ENCODE measurements at regions not wholly inside any gene's neighbourhood (a gene's known extent, or its start where the extent isn't known, plus 50 kb on each side); places are given as distances from the start of the nearest gene placed in this dataset.

- Mint-ChIP-seq H3K27me3 (ENCODE audit: low read depth) (no peaks in the 10 kb centered on the region), H3K27ac (no peak overlapping the region), H3K4me3 (no peak overlapping the region), H3K9me3 (ENCODE audit: insufficient read depth) (no peaks in the 10 kb centered on the region), H3K36me3 (ENCODE audit: low read depth) (no peaks in the 10 kb centered on the region), H3K4me1 (ENCODE audit: low read depth) (no peaks in the 10 kb centered on the region)
- DNase-seq (no peak), ATAC-seq (no peak)
- ChIA-PET POLR2A (no interaction called here), CTCF (no interaction called here)
These were observed 255.8 kb upstream of the DACH1 start for GRCh38 chr13:72122661-72123255.

GRCh38 chr13:72121466-72121865, 254.5 kb upstream of the DACH1 start:
- ChIA-PET CTCF (no interaction called here), POLR2A (no interaction called here)
- H3K9me3 Mint-ChIP-seq (ENCODE audit: insufficient read depth): no peaks in the 10 kb centered on the region
- H3K27me3 Mint-ChIP-seq (ENCODE audit: low read depth): no peaks in the 10 kb centered on the region
- no peaks in the 10 kb centered on the region for H3K4me1 Mint-ChIP-seq (ENCODE audit: low read depth)
- H3K27ac Mint-ChIP-seq: no peak overlapping the region
- DNase-seq (no peak), ATAC-seq (no peak)
- H3K4me3 Mint-ChIP-seq: no peak overlapping the region
- H3K36me3 Mint-ChIP-seq (ENCODE audit: low read depth): no peaks in the 10 kb centered on the region

DNA sequence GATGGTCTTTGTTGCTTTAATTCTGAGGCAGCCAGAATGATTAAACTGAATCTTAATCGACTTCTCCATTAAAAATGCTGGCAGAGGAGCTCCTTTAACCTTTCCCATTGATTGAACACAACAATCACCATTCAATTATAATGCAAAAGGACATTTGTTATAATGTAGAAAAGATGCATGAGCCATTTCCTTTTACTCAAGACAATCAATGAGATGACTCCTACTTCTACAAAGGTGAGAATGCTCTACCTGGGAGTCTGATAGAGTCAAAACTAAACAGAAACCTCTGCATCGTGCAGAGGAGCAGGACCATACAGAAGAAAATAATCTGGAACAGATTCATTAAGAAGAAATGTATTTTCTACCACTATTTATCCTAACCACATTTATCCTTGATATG, 253.6 kb upstream of the DACH1 start:
- H3K27ac Mint-ChIP-seq: no peak overlapping the region
- H3K36me3 Mint-ChIP-seq (ENCODE audit: low read depth): no peaks in the 10 kb centered on the region
- H3K4me3 Mint-ChIP-seq: no peak overlapping the region
- no peaks in the 10 kb centered on the region for H3K9me3 Mint-ChIP-seq (ENCODE audit: insufficient read depth)
- ChIA-PET CTCF (no interaction called here), POLR2A (no interaction called here)
- no peak for DNase-seq
- no peaks in the 10 kb centered on the region for H3K27me3 Mint-ChIP-seq (ENCODE audit: low read depth)
- no peaks in the 10 kb centered on the region for H3K4me1 Mint-ChIP-seq (ENCODE audit: low read depth)
- no peak for ATAC-seq

DNA sequence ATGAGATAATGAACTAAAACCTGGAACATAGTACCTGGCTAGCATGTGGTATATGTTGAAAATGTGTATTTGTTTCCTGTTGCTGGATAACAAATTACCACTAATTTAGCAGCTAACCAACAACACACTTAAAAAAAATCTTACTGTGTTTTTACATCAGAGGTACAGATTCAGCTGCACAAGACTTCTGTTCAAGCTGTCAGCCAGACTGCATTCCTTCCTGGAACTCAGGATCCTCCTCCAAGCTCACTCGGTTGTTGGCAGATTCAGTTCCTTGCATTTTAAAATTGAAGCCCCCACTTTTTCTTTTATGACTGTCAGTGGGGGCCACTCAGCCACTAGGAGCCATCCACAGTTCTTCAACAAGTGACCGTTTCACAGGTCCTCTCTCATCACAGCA, 246.9 kb upstream of the DACH1 start:
- POLR2A ChIA-PET: no interaction called here
- Mint-ChIP-seq H3K4me3 (no peak overlapping the region), H3K27me3 (ENCODE audit: low read depth) (no peaks in the 10 kb centered on the region), H3K9me3 (ENCODE audit: insufficient read depth) (no peaks in the 10 kb centered on the region), H3K36me3 (ENCODE audit: low read depth) (no peaks in the 10 kb centered on the region), H3K4me1 (ENCODE audit: low read depth) (no peaks in the 10 kb centered on the region), H3K27ac (no peak overlapping the region)
- DNase-seq (no peak), ATAC-seq (no peak)
- CTCF ChIA-PET: no interaction called here

GRCh38 chr13:72113076-72113475, 246.1 kb upstream of the DACH1 start:
- DNase-seq (no peak), ATAC-seq (no peak)
- Mint-ChIP-seq H3K36me3 (ENCODE audit: low read depth) (no peaks in the 10 kb centered on the region), H3K27ac (no peak overlapping the region), H3K4me3 (no peak overlapping the region), H3K4me1 (ENCODE audit: low read depth) (no peaks in the 10 kb centered on the region), H3K9me3 (ENCODE audit: insufficient read depth) (no peaks in the 10 kb centered on the region), H3K27me3 (ENCODE audit: low read depth) (no peaks in the 10 kb centered on the region)
- ChIA-PET POLR2A (no interaction called here), CTCF (no interaction called here)

GRCh38 chr13:72112216-72112615, 245.2 kb upstream of the DACH1 start:
- no peak overlapping the region for H3K27ac Mint-ChIP-seq
- CTCF ChIA-PET: no interaction called here
- H3K27me3 Mint-ChIP-seq (ENCODE audit: low read depth): no peaks in the 10 kb centered on the region
- no peaks in the 10 kb centered on the region for H3K36me3 Mint-ChIP-seq (ENCODE audit: low read depth)
- H3K4me3 Mint-ChIP-seq: no peak overlapping the region
- DNase-seq (no peak), ATAC-seq (no peak)
- POLR2A ChIA-PET: no interaction called here
- no peaks in the 10 kb centered on the region for H3K9me3 Mint-ChIP-seq (ENCODE audit: insufficient read depth)
- no peaks in the 10 kb centered on the region for H3K4me1 Mint-ChIP-seq (ENCODE audit: low read depth)

- Mint-ChIP-seq H3K27ac (no peak overlapping the region), H3K27me3 (ENCODE audit: low read depth) (no peaks in the 10 kb centered on the region), H3K36me3 (ENCODE audit: low read depth) (no peaks in the 10 kb centered on the region), H3K4me3 (no peak overlapping the region), H3K4me1 (ENCODE audit: low read depth) (no peaks in the 10 kb centered on the region), H3K9me3 (ENCODE audit: insufficient read depth) (peaks cover 4% of the 10 kb centered on the region)
- no peak for ATAC-seq
- ChIA-PET POLR2A (no interaction called here), CTCF (no interaction called here)
- DNase-seq: no peak
These were observed 242.9 kb upstream of the DACH1 start for GRCh38 chr13:72109863-72110262.

DNA sequence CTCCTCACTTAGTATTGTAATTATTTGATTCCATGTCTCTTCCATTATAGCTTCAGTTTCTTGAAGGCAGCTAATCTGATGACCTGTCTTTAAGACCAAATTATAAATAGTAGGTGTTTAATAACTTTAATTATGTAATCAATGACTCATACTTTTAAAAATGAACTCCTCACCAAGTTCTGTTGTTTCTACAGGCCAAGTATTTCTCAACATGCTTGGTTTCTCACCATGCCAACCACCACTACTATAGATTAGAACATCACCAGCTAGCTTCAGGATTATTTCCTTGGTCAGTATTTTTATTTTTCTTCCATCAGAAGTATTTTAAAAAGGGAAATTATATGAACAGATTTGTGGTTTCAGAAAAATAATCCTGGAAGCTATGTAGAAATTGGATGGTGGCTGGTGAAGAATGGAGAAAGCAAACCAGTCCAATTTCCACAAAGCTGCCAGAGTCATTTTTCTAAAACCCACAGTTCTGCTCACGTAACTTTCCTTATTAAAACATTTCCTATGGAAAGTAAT, 237.7 kb upstream of the DACH1 start:
- H3K9me3 Mint-ChIP-seq (ENCODE audit: insufficient read depth): peaks cover 4% of the 10 kb centered on the region
- H3K27me3 Mint-ChIP-seq (ENCODE audit: low read depth): no peaks in the 10 kb centered on the region
- ChIA-PET POLR2A (no interaction called here), CTCF (no interaction called here)
- H3K27ac Mint-ChIP-seq: no peak overlapping the region
- H3K4me1 Mint-ChIP-seq (ENCODE audit: low read depth): no peaks in the 10 kb centered on the region
- DNase-seq: no peak
- H3K4me3 Mint-ChIP-seq: no peak overlapping the region
- H3K36me3 Mint-ChIP-seq (ENCODE audit: low read depth): no peaks in the 10 kb centered on the region
- no peak for ATAC-seq

DNA sequence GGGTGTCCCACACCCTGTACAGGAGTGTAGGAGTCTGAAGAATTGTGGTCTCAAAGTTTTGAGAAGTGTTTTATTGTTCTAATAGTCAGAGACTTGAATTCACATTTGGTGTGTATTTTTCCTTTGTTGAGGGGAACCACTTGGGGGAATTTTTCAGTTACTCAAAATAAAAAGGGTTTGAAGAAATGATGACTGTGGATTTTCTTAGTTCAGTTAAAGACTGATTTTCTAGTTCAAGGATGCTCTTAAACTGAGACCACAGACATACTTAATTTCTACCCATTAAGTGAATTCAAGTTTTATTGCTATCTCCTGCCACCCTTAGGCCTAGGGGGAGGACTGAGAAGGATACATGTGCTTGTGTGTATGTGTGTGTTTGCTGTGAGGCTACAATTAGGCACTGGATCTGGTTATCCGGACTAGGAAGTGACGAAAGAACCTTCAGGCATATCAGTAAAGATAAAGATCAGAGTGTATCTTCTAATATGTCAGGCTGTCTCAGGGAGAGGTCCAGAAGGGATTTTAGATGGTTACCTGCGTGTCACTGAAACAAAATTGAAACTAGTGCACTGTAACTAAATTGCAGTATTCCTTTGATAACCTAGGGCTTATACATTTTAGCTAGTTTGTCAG, 234.9 kb upstream of the DACH1 start:
- Mint-ChIP-seq H3K4me1 (ENCODE audit: low read depth) (no peaks in the 10 kb centered on the region), H3K4me3 (no peak overlapping the region), H3K36me3 (ENCODE audit: low read depth) (no peaks in the 10 kb centered on the region), H3K27ac (no peak overlapping the region), H3K9me3 (ENCODE audit: insufficient read depth) (peaks cover 4% of the 10 kb centered on the region), H3K27me3 (ENCODE audit: low read depth) (no peaks in the 10 kb centered on the region)
- no peak for ATAC-seq
- POLR2A ChIA-PET: no interaction called here
- CTCF ChIA-PET: no interaction called here
- DNase-seq: no peak

- POLR2A ChIA-PET: no interaction called here
- DNase-seq (no peak), ATAC-seq (no peak)
- CTCF ChIA-PET: no interaction called here
- Mint-ChIP-seq H3K27me3 (ENCODE audit: low read depth) (no peaks in the 10 kb centered on the region), H3K9me3 (ENCODE audit: insufficient read depth) (no peaks in the 10 kb centered on the region), H3K27ac (no peak overlapping the region), H3K4me1 (ENCODE audit: low read depth) (no peaks in the 10 kb centered on the region), H3K4me3 (no peak overlapping the region), H3K36me3 (ENCODE audit: low read depth) (no peaks in the 10 kb centered on the region)
These were observed 233.3 kb upstream of the DACH1 start for GRCh38 chr13:72100339-72100738.

DNA sequence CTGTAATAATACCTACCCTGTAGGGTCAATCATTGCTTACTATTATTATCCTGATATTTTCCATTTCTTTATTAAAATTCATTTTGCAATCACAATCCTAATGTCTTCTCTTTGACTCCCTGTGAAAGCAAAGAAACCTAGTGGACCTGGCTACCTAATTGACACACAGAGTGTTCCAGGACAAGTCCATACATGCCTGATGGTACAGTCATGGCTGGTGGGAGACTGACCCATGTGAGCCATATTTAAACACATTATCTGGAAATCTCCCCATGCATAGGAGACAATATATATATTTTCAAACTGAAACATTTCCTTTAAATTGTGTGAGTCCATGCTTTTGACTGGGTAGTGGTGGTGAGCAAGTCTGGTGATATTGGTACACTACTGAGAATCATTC, 230.6 kb upstream of the DACH1 start:
- no peak overlapping the region for H3K27ac Mint-ChIP-seq
- POLR2A ChIA-PET: no interaction called here
- no peaks in the 10 kb centered on the region for H3K27me3 Mint-ChIP-seq (ENCODE audit: low read depth)
- ATAC-seq: no peak
- CTCF ChIA-PET: no interaction called here
- no peak overlapping the region for H3K4me3 Mint-ChIP-seq
- no peak for DNase-seq
- H3K9me3 Mint-ChIP-seq (ENCODE audit: insufficient read depth): no peaks in the 10 kb centered on the region
- no peaks in the 10 kb centered on the region for H3K36me3 Mint-ChIP-seq (ENCODE audit: low read depth)
- no peaks in the 10 kb centered on the region for H3K4me1 Mint-ChIP-seq (ENCODE audit: low read depth)

- ATAC-seq: no peak
- H3K27me3 Mint-ChIP-seq (ENCODE audit: low read depth): no peaks in the 10 kb centered on the region
- ChIA-PET POLR2A (no interaction called here), CTCF (no interaction called here)
- no peak for DNase-seq
- H3K36me3 Mint-ChIP-seq (ENCODE audit: low read depth): no peaks in the 10 kb centered on the region
- no peaks in the 10 kb centered on the region for H3K4me1 Mint-ChIP-seq (ENCODE audit: low read depth)
- H3K9me3 Mint-ChIP-seq (ENCODE audit: insufficient read depth): no peaks in the 10 kb centered on the region
- H3K27ac Mint-ChIP-seq: no peak overlapping the region
- H3K4me3 Mint-ChIP-seq: no peak overlapping the region
These were observed 226.3 kb upstream of the DACH1 start for GRCh38 chr13:72093262-72093661.

- no peaks in the 10 kb centered on the region for H3K36me3 Mint-ChIP-seq (ENCODE audit: low read depth)
- POLR2A ChIA-PET: no interaction called here
- DNase-seq (no peak), ATAC-seq (no peak)
- H3K27ac Mint-ChIP-seq: no peak overlapping the region
- H3K4me1 Mint-ChIP-seq (ENCODE audit: low read depth): no peaks in the 10 kb centered on the region
- no peaks in the 10 kb centered on the region for H3K9me3 Mint-ChIP-seq (ENCODE audit: insufficient read depth)
- CTCF ChIA-PET: no interaction called here
- no peaks in the 10 kb centered on the region for H3K27me3 Mint-ChIP-seq (ENCODE audit: low read depth)
- H3K4me3 Mint-ChIP-seq: no peak overlapping the region
These were observed 207.7 kb upstream of the DACH1 start for GRCh38 chr13:72074663-72075062.
